HuH-7 (cell line): ENCODE measurements at regions not wholly inside any gene's neighbourhood (a gene's known extent, or its start where the extent isn't known, plus 50 kb on each side); places are given as distances from the start of the nearest gene placed in this dataset.
"Not testable (repeated sequence)": the region's sequence is repeated elsewhere in the genome, so short reads cannot be mapped to it uniquely, and the experiment has no call there.

Experiments
- DNase-seq: peaks from one replicate; pipeline ENCODE4 v3.0.0; 2011; ENCODE audit warnings: low spot score

GRCh38 chr6:140445474-140446004 is 1071.1 kb upstream of the CITED2 start:
- DNase-seq = no peak

GRCh38 chr6:140443112-140443511 is 1068.7 kb upstream of the CITED2 start:
- not testable (repeated sequence) for DNase-seq

- no peak for DNase-seq
Measured at GRCh38 chr6:140441256-140441655, 1066.8 kb upstream of the CITED2 start.

DNA sequence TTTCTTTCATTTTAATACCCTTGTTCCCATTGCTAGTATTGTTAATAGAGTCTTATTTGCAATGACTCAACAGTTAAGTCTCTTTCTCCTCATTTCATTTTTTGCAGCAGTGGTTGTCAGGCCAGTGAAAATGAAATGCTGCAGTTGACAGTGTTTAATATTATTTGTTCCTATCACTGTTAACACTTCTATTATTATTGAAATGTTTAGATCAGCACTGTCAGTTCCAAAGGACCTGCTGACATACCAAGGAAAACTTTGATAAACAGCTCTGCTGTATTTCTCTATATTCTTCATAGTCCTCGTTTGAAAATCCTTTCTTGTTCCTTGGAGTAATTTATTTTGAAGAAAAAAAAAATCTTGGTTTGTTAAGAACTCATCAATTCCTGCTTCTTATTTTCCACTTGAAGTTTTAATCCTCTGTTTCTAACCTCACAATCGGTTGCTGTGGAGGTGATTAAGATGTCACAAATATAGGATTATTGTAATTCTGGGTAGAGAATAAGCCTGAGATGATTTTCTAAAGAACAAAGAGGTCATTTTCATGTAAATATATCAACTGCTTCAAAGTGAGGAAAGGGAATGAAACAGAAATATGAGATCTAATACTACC is 1065.9 kb upstream of the CITED2 start:
- DNase-seq = no peak

- DNase-seq = no peak
Measured at GRCh38 chr6:140438346-140438735, 1063.9 kb upstream of the CITED2 start.

GRCh38 chr6:140437619-140438345 is 1063.3 kb upstream of the CITED2 start:
- DNase-seq = no peak

GRCh38 chr6:140436023-140436811 is 1061.8 kb upstream of the CITED2 start:
- no peak for DNase-seq

GRCh38 chr6:140434761-140435160 is 1060.3 kb upstream of the CITED2 start:
- no peak for DNase-seq

GRCh38 chr6:140433072-140433471 is 1058.6 kb upstream of the CITED2 start:
- DNase-seq = no peak

DNA sequence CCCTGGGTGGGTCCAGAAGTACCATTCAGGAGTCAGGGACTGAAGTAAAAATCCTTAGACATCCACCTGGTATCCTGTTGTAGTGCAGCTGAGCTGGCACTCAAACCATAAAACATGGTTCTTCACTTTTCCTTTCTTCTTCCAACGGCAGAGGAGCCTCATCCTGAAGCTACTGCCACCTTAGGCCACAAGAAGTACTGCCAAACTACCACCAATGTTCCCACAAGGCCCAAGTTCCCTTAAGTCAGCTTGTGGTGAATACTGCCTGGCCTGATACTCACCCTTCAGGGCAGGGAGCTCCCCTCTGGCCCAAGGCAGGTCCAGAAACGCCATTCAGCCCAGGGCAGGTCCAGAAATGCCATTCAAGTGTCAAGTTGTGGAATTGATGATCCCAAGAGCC is 1053.4 kb upstream of the CITED2 start:
- no peak for DNase-seq

- DNase-seq = no peak
Measured at GRCh38 chr6:140414966-140415620, 1040.6 kb upstream of the CITED2 start.

DNA sequence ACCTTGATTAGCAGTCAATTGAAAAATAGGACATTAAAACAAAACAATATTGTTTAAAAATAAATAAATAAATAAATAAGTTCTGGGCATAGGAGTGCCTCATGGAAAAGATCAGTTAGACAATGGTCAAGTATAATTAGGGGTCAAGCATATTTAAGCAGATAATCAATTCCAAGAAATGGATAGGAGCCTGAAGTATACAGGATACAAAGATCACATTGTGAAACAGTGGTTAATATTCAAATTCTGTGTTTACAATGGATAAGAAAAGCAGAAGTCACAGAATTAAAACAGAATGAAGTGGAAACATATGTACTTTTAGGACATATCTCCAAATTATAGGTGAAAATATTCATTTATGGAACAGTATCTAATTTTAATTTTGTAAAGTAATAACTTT is 1028.6 kb upstream of the CITED2 start:
- DNase-seq = no peak

- no peak for DNase-seq
Measured at GRCh38 chr6:140401761-140402160, 1027.3 kb upstream of the CITED2 start.

DNA sequence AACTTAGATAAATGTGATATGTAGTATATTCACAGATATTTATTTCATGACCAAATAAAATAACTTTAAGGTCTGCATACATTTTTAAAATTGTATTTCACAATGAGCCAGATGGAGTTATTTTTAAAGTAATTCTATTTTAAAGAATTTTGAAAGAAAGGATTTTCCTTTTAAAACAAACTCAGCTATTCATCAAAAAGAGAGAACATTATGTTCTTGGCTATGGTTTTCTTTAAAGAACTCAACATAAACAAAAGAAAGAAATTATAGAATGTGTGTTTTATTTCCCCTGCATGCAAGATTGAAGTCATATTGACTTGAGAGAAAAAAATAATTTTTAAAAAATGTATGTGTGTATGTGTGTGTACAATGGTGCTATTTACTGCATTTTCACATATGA is 1023.6 kb upstream of the CITED2 start:
- DNase-seq = no peak

- no peak for DNase-seq
Measured at GRCh38 chr6:140397106-140397505, 1022.7 kb upstream of the CITED2 start.

GRCh38 chr6:140393665-140394540 is 1019.5 kb upstream of the CITED2 start:
- no peak for DNase-seq

DNA sequence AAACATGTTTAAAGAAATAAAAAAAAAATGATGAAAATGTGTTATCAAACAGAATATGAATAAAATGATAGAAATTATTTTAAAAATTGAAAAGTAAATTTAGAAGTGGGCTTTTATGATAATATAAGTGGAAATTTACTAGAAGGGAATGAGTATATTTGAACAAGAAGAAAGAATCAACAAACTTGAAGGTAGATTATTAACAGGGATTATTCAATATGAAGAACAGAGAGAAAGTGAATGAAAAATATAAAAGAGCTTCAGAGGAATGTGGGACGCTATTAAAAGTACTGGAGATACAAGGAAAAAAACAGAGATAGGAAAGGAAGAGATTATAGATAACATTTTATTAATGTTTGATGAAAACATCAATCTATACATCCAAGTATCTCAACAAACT is 1014.4 kb upstream of the CITED2 start:
- no peak for DNase-seq

DNA sequence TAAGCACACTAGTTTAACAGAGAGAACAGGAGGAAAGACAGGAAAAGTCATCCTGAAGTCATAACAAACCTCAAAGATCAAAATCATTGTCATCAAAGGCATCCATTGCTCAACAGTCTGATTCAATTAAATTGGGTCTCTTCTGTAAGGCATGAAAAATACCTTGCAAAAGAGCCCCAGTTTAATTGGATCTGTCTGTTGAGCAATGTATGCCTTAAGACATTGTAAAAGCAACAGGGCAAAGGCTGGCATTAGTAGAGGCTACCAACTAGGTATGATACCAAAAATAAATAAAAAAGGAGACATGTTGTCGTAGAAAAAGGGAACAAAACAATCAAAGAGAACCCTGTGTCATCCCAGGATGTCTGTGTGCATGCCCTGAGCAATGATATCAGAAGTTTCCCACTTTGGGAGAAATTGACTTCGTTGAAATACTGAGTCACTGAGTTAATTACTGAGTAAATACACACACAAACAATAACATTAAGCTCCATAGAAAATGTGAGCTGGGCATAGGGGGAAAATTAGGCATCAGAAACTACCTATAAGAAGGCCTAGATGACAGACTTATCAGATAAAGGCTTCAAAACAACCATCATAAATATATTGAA is 1013.8 kb upstream of the CITED2 start:
- DNase-seq = no peak

GRCh38 chr6:140385679-140386078 is 1011.2 kb upstream of the CITED2 start:
- DNase-seq = no peak

DNA sequence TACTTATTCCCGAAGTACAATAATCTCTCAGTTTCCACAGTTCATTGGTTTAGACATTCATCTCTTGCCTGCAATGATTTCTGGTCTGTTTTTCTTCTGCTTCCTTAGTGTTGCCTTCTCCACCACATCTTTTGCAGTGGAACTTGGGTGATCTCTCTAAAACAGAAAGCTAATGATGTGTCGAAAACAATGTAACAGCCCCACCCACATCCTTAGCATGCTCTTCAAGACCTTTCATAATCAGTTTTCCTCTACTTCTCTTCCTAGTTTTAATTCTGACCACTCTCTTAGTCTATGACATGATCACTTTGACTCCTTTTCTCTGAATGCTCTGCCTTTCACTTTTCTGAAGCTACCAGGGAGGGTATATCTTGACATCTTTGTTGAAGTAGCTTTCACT is 1007.9 kb upstream of the CITED2 start:
- no peak for DNase-seq
